Type B pancreatic cell (in vitro differentiated cells): ENCODE measurements at regions not wholly inside any gene's neighbourhood (a gene's known extent, or its start where the extent isn't known, plus 50 kb on each side); places are given as distances from the start of the nearest gene placed in this dataset.
A peak's percentile ranks its signal among the peaks of the same experiment; 100 is the strongest.

ENCODE experiments used
- DNase-seq: peaks from one replicate; pipeline ENCODE4 v3.0.0; 2021; ENCODE audit warnings: mixed read lengths; ENCODE audit not compliant: unreplicated experiment; ENCODE audit errors: extremely low spot score
- H3K27ac Mint-ChIP-seq: 2 replicates; pipeline ENCODE4 v1.8.0; 2021; ENCODE audit warnings: mild to moderate bottlenecking, mixed read lengths
- H3K27me3 Mint-ChIP-seq: 2 replicates; pipeline ENCODE4 v1.8.0; 2021; ENCODE audit warnings: mixed read lengths
- H3K36me3 Mint-ChIP-seq: 2 replicates; pipeline ENCODE4 v1.8.0; 2021; ENCODE audit warnings: mixed read lengths
- H3K4me1 Mint-ChIP-seq: one replicate; pipeline ENCODE4 v1.8.0; 2021; ENCODE audit warnings: mixed read lengths; ENCODE audit not compliant: unreplicated experiment
- H3K4me3 Mint-ChIP-seq: 2 replicates; pipeline ENCODE4 v1.8.0; 2021; ENCODE audit warnings: mild to moderate bottlenecking, mixed read lengths
- H3K9me3 Mint-ChIP-seq: 2 replicates; pipeline ENCODE4 v1.8.0; 2021; ENCODE audit warnings: mixed read lengths
- TF ChIP-seq, protein P1 (sequence below): fragments of 200-600 bp; sonication (generic); conservative IDR thresholded peaks from 2 replicates; pipeline ENCODE4 v1.5.0; 2021; ENCODE audit warnings: antibody characterized with exemption, mild to moderate bottlenecking

DNA sequence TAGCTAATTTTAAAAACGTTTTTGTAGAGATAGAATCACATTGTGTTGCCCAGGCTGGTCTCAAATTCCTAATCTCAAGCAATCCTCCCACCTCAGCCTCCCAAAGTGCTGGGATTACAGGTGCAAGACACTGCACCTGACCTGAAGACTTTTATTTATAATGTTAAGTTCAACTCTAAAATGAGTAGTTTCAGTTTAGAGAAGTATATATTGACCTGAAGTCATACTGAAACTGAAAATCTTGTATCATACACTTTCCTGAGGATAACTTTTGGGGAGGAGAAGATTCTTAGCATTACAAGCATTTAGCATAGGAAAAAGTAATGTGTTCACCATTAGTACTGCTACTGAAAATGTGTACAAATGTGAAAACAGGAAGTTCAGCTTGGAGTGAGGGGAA lies 249.3 kb downstream of the CASP12 start:
- H3K36me3 Mint-ChIP-seq = peaks cover 5% of the 10 kb centered on the region
- H3K4me3 Mint-ChIP-seq = no peak overlapping the region
- H3K27me3 Mint-ChIP-seq = no peaks in the 10 kb centered on the region
- peaks cover 8% of the 10 kb centered on the region for H3K9me3 Mint-ChIP-seq
- no peak overlapping the region for H3K27ac Mint-ChIP-seq
- TF ChIP-seq, protein P1, sequence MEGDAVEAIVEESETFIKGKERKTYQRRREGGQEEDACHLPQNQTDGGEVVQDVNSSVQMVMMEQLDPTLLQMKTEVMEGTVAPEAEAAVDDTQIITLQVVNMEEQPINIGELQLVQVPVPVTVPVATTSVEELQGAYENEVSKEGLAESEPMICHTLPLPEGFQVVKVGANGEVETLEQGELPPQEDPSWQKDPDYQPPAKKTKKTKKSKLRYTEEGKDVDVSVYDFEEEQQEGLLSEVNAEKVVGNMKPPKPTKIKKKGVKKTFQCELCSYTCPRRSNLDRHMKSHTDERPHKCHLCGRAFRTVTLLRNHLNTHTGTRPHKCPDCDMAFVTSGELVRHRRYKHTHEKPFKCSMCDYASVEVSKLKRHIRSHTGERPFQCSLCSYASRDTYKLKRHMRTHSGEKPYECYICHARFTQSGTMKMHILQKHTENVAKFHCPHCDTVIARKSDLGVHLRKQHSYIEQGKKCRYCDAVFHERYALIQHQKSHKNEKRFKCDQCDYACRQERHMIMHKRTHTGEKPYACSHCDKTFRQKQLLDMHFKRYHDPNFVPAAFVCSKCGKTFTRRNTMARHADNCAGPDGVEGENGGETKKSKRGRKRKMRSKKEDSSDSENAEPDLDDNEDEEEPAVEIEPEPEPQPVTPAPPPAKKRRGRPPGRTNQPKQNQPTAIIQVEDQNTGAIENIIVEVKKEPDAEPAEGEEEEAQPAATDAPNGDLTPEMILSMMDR = no peak
- no peak for DNase-seq
- H3K4me1 Mint-ChIP-seq = no peaks in the 10 kb centered on the region

DNA sequence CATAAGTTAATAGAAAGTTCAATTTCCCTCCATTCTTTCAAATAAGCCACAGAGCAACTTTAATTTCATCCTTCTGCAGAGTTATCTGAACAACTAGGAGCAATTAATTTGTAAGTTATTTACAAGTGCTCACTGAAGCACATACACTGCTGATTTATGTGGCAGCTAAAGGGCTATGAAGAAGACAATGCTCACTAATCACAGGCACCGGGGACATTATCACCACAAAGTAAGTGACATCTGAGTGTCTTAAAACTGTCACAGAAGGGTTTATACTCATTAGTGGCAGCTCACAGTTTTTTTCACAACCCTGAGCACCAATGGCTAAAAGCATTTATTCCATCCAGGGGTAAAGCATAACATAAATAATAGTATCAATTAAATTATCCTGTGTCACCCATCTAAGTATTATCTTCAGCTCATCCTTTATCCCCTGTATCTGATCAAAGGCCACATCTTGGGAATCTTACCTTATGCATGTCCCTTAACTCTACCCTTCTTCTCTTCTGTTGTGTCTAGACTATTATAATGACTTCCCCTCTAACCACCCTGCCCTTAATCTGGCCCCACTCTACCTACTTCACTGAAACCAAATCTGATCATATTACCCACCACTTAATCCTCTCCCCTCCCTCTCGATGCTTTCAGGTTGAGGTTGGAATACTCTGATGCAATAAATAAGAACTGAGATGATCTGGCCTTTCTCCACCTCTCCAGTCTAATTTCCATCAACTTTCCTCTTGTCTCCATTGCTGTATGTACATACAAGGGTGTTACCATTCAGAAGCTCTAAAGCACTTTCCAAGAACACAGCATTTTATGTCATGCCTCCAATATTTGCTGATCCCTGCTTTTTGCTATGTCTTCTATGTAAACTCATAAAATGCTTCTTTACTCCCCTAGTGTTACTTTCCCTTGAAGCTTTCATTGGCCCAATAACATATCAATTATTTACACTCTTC lies 252.7 kb downstream of the CASP12 start:
- Mint-ChIP-seq H3K27me3 (no peaks in the 10 kb centered on the region), H3K4me3 (no peak overlapping the region), H3K4me1 (no peaks in the 10 kb centered on the region), H3K9me3 (peaks cover 8% of the 10 kb centered on the region), H3K27ac (no peak overlapping the region), H3K36me3 (peaks cover 5% of the 10 kb centered on the region)
- TF ChIP-seq, protein P1 = no peak
- DNase-seq = no peak

DNA sequence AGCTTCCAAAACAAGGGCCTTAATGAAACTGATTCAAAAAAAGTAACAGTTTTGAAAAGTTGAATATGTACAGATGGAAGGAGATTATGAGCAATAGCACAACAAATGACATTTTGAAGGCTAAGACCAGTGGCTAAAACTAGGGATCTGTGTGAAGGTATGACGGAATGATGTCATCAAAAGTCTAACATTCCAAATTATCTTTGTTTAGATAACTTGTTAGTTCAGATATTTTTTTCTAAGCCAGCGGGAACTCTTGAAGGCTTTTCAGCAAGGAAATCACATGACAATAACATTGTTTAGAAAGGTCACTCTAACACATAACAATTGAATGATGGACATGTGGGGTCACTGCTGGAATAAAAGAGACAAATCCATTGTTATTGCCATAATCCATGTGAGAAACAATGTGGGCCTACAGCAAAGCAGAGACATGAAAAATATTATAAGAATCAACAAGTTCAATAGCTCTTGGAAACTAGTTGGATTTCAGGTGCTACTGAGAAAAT lies 260.5 kb downstream of the CASP12 start:
- Mint-ChIP-seq H3K4me3 (no peak overlapping the region), H3K4me1 (peaks cover 5% of the 10 kb centered on the region), H3K27me3 (no peaks in the 10 kb centered on the region), H3K36me3 (no peaks in the 10 kb centered on the region), H3K27ac (peak overlapping the region; percentile 27), H3K9me3 (no peaks in the 10 kb centered on the region)
- no peak for DNase-seq
- TF ChIP-seq, protein P1 = no peak

DNA sequence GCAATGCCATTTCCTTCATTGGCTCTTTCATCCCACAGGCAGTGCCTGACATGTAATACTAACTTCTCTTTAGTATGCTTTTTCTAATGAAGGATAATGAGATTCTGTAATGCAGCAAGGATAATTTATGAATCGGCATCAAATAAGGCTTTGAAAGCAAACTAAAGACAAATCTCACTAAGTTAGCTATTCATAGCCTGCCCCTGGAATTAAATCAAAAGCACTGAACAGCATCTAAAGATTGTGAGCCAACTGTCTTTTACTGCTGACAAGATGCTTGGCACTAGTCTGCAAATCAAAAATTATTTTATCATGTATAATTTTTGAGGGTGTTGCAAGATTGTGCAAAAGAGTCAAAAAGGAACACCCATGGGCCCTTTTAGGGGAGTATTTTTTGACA lies 265.0 kb downstream of the CASP12 start:
- TF ChIP-seq, protein P1 = no peak
- no peaks in the 10 kb centered on the region for H3K36me3 Mint-ChIP-seq
- no peaks in the 10 kb centered on the region for H3K4me1 Mint-ChIP-seq
- no peak overlapping the region for H3K27ac Mint-ChIP-seq
- no peaks in the 10 kb centered on the region for H3K27me3 Mint-ChIP-seq
- no peak for DNase-seq
- no peaks in the 10 kb centered on the region for H3K9me3 Mint-ChIP-seq
- no peak overlapping the region for H3K4me3 Mint-ChIP-seq

DNA sequence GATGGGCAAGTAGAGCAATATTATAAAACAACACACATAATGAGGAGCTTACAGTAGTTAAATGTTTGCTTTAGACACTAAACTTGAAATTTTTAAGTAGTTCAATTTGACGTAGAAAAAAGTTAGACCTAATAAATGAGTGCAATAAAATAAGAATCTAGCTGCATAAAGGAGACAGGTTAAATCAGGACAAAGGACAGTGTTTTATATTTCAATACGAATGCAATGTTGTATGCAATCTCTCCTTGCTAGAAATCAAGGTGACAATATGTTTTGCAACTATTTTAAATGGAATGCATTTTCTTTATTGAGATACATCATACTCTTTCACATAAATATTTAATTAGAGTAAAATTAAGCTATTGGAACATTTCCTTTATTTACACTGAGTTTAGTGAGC lies 267.9 kb downstream of the CASP12 start:
- H3K4me1 Mint-ChIP-seq = no peaks in the 10 kb centered on the region
- H3K27me3 Mint-ChIP-seq = no peaks in the 10 kb centered on the region
- no peaks in the 10 kb centered on the region for H3K36me3 Mint-ChIP-seq
- no peaks in the 10 kb centered on the region for H3K9me3 Mint-ChIP-seq
- TF ChIP-seq, protein P1 = no peak
- no peak overlapping the region for H3K27ac Mint-ChIP-seq
- no peak overlapping the region for H3K4me3 Mint-ChIP-seq
- no peak for DNase-seq
